ENCODE measurements at regions not wholly inside any gene's neighbourhood (a gene's known extent, or its start where the extent isn't known, plus 50 kb on each side); places are given as distances from the start of the nearest gene placed in this dataset.

DNA sequence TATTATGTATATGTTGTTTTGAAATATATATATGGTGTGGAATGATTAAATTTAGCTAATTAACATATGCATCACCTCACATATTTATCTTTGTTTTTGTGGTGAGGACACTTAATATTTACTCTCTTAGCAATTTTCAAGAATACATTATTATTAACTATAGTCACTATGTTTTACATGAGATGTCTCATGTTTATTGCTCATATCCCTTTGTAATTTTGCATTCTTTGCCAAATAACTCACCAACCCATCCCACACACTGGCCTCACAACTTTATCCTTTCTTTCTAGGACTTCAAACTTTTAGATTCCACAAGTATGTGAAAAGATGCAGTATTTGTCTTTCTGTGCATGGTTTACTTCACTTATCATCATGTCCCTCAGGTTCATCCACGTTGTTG, 950.2 kb upstream of the CADM2 start:
- CTCF ChIA-PET, result no interaction called here
- POLR2A ChIA-PET, result no interaction called here

DNA sequence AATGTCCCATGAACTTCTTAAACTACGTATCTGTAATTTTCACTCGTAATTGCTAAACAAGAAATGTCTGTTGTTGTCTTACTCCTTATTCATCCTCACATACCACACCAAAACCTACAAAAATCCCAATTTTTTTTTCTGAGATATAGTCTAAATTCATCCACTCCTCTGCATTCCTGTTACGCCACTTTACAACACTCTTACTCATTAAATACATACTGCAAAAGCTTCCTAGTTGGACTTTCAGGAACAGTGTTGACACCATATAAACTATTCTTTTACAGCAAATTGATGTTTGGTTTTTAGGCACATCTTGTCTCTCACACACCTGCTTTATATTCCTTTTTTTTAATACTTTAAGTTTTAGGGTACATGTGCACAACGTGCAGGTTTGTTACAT, 934.9 kb upstream of the CADM2 start:
- ChIA-PET CTCF (no interaction called here), POLR2A (no interaction called here)
- H3K9me3 ChIP-seq (ENCODE audit: control insufficient read depth, insufficient read depth, low read depth, low read length), result no peaks in the 10 kb centered on the region
- H3K4me1 ChIP-seq (ENCODE audit: control insufficient read depth, insufficient read depth, low read length), result no peaks in the 10 kb centered on the region
- H3K4me3 ChIP-seq (ENCODE audit: low read depth, low read length), result no peak overlapping the region
- no peaks in the 10 kb centered on the region for H3K36me3 ChIP-seq (ENCODE audit: control insufficient read depth in 2 of 2, insufficient read depth in 1 of 2, low read length in 2 of 2)
- H3K27ac ChIP-seq (ENCODE audit: extremely low read depth, low read depth, low read length), result no peak overlapping the region
- TF ChIP-seq IKZF3 (tag by site-specific recombination; IDR thresholded peaks at IDR 0.05), result no peak
- TF ChIP-seq ZNF548 (tag by site-specific recombination; IDR thresholded peaks at IDR 0.05), result no peak
- TF ChIP-seq, protein P1, sequence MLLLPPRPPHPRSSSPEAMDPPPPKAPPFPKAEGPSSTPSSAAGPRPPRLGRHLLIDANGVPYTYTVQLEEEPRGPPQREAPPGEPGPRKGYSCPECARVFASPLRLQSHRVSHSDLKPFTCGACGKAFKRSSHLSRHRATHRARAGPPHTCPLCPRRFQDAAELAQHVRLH (tag by site-specific recombination; IDR thresholded peaks at IDR 0.05), result no peak
- no peak for TF ChIP-seq ZNF140 (tag by site-specific recombination; IDR thresholded peaks at IDR 0.05)
- TF ChIP-seq ZNF174 (tag by site-specific recombination; IDR thresholded peaks at IDR 0.05), result no peak
- no peak for TF ChIP-seq ZNF426 (tag by site-specific recombination; IDR thresholded peaks at IDR 0.05)
- TF ChIP-seq, protein P2, sequence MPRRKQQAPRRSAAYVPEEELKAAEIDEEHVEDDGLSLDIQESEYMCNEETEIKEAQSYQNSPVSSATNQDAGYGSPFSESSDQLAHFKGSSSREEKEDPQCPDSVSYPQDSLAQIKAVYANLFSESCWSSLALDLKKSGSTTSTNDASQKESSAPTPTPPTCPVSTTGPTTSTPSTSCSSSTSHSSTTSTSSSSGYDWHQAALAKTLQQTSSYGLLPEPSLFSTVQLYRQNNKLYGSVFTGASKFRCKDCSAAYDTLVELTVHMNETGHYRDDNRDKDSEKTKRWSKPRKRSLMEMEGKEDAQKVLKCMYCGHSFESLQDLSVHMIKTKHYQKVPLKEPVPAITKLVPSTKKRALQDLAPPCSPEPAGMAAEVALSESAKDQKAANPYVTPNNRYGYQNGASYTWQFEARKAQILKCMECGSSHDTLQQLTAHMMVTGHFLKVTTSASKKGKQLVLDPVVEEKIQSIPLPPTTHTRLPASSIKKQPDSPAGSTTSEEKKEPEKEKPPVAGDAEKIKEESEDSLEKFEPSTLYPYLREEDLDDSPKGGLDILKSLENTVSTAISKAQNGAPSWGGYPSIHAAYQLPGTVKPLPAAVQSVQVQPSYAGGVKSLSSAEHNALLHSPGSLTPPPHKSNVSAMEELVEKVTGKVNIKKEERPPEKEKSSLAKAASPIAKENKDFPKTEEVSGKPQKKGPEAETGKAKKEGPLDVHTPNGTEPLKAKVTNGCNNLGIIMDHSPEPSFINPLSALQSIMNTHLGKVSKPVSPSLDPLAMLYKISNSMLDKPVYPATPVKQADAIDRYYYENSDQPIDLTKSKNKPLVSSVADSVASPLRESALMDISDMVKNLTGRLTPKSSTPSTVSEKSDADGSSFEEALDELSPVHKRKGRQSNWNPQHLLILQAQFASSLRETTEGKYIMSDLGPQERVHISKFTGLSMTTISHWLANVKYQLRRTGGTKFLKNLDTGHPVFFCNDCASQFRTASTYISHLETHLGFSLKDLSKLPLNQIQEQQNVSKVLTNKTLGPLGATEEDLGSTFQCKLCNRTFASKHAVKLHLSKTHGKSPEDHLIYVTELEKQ (tag by site-specific recombination; IDR thresholded peaks at IDR 0.05; ENCODE audit: borderline replicate concordance), result no peak
- no peak for TF ChIP-seq MYNN (tag by site-specific recombination; IDR thresholded peaks at IDR 0.05; ENCODE audit: borderline replicate concordance)
- no peak for TF ChIP-seq ZNF830 (tag by site-specific recombination; IDR thresholded peaks at IDR 0.05; ENCODE audit: low read depth)
- no peak for TF ChIP-seq ZNF341 (tag by site-specific recombination; IDR thresholded peaks at IDR 0.05; ENCODE audit: low read depth)
- TF ChIP-seq ZNF585B (tag by site-specific recombination; IDR thresholded peaks at IDR 0.05), result no peak
- TF ChIP-seq KLF9 (tag by site-specific recombination; IDR thresholded peaks at IDR 0.05; ENCODE audit: low read depth), result no peak
- no peak for TF ChIP-seq ZNF747 (tag by site-specific recombination; IDR thresholded peaks at IDR 0.05)
- TF ChIP-seq ZNF596 (tag by site-specific recombination; IDR thresholded peaks at IDR 0.05), result no peak
- TF ChIP-seq, protein P3, sequence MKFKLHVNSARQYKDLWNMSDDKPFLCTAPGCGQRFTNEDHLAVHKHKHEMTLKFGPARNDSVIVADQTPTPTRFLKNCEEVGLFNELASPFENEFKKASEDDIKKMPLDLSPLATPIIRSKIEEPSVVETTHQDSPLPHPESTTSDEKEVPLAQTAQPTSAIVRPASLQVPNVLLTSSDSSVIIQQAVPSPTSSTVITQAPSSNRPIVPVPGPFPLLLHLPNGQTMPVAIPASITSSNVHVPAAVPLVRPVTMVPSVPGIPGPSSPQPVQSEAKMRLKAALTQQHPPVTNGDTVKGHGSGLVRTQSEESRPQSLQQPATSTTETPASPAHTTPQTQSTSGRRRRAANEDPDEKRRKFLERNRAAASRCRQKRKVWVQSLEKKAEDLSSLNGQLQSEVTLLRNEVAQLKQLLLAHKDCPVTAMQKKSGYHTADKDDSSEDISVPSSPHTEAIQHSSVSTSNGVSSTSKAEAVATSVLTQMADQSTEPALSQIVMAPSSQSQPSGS (tag by site-specific recombination; IDR thresholded peaks at IDR 0.05; ENCODE audit: low read depth), result no peak
- TF ChIP-seq ZNF223 (tag by site-specific recombination; IDR thresholded peaks at IDR 0.05), result no peak
- TF ChIP-seq ZNF155 (tag by site-specific recombination; IDR thresholded peaks at IDR 0.05), result no peak
- TF ChIP-seq, protein P4, sequence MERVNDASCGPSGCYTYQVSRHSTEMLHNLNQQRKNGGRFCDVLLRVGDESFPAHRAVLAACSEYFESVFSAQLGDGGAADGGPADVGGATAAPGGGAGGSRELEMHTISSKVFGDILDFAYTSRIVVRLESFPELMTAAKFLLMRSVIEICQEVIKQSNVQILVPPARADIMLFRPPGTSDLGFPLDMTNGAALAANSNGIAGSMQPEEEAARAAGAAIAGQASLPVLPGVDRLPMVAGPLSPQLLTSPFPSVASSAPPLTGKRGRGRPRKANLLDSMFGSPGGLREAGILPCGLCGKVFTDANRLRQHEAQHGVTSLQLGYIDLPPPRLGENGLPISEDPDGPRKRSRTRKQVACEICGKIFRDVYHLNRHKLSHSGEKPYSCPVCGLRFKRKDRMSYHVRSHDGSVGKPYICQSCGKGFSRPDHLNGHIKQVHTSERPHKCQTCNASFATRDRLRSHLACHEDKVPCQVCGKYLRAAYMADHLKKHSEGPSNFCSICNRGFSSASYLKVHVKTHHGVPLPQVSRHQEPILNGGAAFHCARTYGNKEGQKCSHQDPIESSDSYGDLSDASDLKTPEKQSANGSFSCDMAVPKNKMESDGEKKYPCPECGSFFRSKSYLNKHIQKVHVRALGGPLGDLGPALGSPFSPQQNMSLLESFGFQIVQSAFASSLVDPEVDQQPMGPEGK (tag by site-specific recombination; IDR thresholded peaks at IDR 0.05), result no peak
- TF ChIP-seq ZNF366 (tag by site-specific recombination; conservative IDR thresholded peaks at IDR 0.05), result no peak

More for the DNA sequence above, 950.2 kb upstream of the CADM2 start:
- H3K4me3 ChIP-seq (ENCODE audit: low read depth, low read length), result no peak overlapping the region
- H3K36me3 ChIP-seq (ENCODE audit: control insufficient read depth in 2 of 2, insufficient read depth in 1 of 2, low read length in 2 of 2), result no peaks in the 10 kb centered on the region
- no peaks in the 10 kb centered on the region for H3K4me1 ChIP-seq (ENCODE audit: control insufficient read depth, insufficient read depth, low read length)
- H3K9me3 ChIP-seq (ENCODE audit: control insufficient read depth, insufficient read depth, low read depth, low read length), result no peaks in the 10 kb centered on the region
- TF ChIP-seq ZFP69B (tag by site-specific recombination; IDR thresholded peaks at IDR 0.05) (no peak), ZNF777 (tag by site-specific recombination; IDR thresholded peaks at IDR 0.05; ENCODE audit: borderline replicate concordance) (no peak), ZNF341 (tag by site-specific recombination; IDR thresholded peaks at IDR 0.05; ENCODE audit: low read depth) (no peak), GLI2 (tag by site-specific recombination; IDR thresholded peaks at IDR 0.05; ENCODE audit: borderline replicate concordance, low read depth) (no peak), ZNF302 (tag by site-specific recombination; IDR thresholded peaks at IDR 0.05; ENCODE audit: low read depth) (no peak), ZNF169 (tag by site-specific recombination; IDR thresholded peaks at IDR 0.05) (no peak), ZBTB17 (tag by site-specific recombination; IDR thresholded peaks at IDR 0.05) (no peak), ZNF223 (tag by site-specific recombination; IDR thresholded peaks at IDR 0.05) (no peak), ZFP37 (tag by site-specific recombination; IDR thresholded peaks at IDR 0.05) (no peak), ZNF394 (tag by site-specific recombination; IDR thresholded peaks at IDR 0.05; ENCODE audit: borderline replicate concordance) (no peak), ZNF792 (tag by site-specific recombination; IDR thresholded peaks at IDR 0.05) (no peak), BCL11B (tag by site-specific recombination; IDR thresholded peaks at IDR 0.05; ENCODE audit: low read depth) (no peak), ZNF558 (tag by site-specific recombination; IDR thresholded peaks at IDR 0.05) (no peak), PRDM1 (tag by site-specific recombination; IDR thresholded peaks at IDR 0.05) (no peak)
- TF ChIP-seq, protein P5, sequence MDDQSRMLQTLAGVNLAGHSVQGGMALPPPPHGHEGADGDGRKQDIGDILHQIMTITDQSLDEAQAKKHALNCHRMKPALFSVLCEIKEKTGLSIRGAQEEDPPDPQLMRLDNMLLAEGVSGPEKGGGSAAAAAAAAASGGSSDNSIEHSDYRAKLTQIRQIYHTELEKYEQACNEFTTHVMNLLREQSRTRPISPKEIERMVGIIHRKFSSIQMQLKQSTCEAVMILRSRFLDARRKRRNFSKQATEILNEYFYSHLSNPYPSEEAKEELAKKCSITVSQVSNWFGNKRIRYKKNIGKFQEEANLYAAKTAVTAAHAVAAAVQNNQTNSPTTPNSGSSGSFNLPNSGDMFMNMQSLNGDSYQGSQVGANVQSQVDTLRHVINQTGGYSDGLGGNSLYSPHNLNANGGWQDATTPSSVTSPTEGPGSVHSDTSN (CRISPR knock-in tag; IDR thresholded peaks at IDR 0.05), result no peak
- TF ChIP-seq, protein P6, sequence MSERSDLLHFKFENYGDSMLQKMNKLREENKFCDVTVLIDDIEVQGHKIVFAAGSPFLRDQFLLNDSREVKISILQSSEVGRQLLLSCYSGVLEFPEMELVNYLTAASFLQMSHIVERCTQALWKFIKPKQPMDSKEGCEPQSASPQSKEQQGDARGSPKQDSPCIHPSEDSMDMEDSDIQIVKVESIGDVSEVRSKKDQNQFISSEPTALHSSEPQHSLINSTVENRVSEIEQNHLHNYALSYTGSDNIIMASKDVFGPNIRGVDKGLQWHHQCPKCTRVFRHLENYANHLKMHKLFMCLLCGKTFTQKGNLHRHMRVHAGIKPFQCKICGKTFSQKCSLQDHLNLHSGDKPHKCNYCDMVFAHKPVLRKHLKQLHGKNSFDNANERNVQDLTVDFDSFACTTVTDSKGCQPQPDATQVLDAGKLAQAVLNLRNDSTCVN (tag by site-specific recombination; optimal IDR thresholded peaks at IDR 0.05), result no peak
- no peak overlapping the region for H3K27ac ChIP-seq (ENCODE audit: extremely low read depth, low read depth, low read length)

Data from HEK293 (cell line).